Neural progenitor cell (in vitro differentiated cells): ENCODE measurements at regions not wholly inside any gene's neighbourhood (a gene's known extent, or its start where the extent isn't known, plus 50 kb on each side); places are given as distances from the start of the nearest gene placed in this dataset.
A peak's percentile ranks its signal among the peaks of the same experiment; 100 is the strongest.
"Not testable (repeated sequence)": the region's sequence is repeated elsewhere in the genome, so short reads cannot be mapped to it uniquely, and the experiment has no call there.

Experiments
- DNase-seq: peaks from one replicate; pipeline ENCODE4 v3.0.0-alpha.2; 2016; ENCODE audit warnings: low spot score
- H2AFZ ChIP-seq: fragments of 200-600 bp; sonication (generic); replicated peaks from 2 replicates; pipeline ENCODE4 v1.6.1; 2016; ENCODE audit warnings: antibody characterized with exemption
- H3F3A ChIP-seq: fragments of 200-600 bp; sonication (generic); 2 replicates; pipeline ENCODE4 v1.6.1; 2016; ENCODE audit warnings: antibody characterized with exemption, low read depth
- H3K27ac ChIP-seq: fragments of 200-600 bp; sonication (generic); 2 replicates; pipeline ENCODE4 v1.5.1; 2016; ENCODE audit warnings: mild to moderate bottlenecking
- H3K27me3 ChIP-seq: fragments of 200-600 bp; sonication (generic); 2 replicates; pipeline ENCODE4 v1.6.1; 2016; ENCODE audit warnings: mild to moderate bottlenecking, moderate library complexity
- H3K36me3 ChIP-seq: fragments of 200-600 bp; sonication (generic); 2 replicates; pipeline ENCODE4 v1.5.1; 2016
- H3K4me1 ChIP-seq: fragments of 200-600 bp; sonication (generic); 2 replicates; pipeline ENCODE4 v1.6.1; 2016; ENCODE audit warnings: mixed run types
- H3K4me2 ChIP-seq: fragments of 200-600 bp; sonication (generic); 2 replicates; pipeline ENCODE4 v1.6.1; 2016
- H3K4me3 ChIP-seq: fragments of 200-600 bp; sonication (generic); 2 replicates; pipeline ENCODE4 v1.5.1; 2016
- H3K79me2 ChIP-seq: fragments of 200-600 bp; sonication (generic); 2 replicates; pipeline ENCODE4 v1.6.1; 2016; ENCODE audit warnings: low read depth
- H3K9ac ChIP-seq: fragments of 200-600 bp; sonication (generic); 2 replicates; pipeline ENCODE4 v1.6.1; 2016
- H3K9me3 ChIP-seq: fragments of 200-600 bp; sonication (generic); 2 replicates; pipeline ENCODE4 v1.5.1; 2016; ENCODE audit warnings: low read depth
- H4K20me1 ChIP-seq: fragments of 200-600 bp; sonication (generic); 2 replicates; pipeline ENCODE4 v1.6.1; 2016; ENCODE audit warnings: low read depth
- H3K27ac Mint-ChIP-seq: 3 replicates; pipeline ENCODE4 v1.8.0; 2021; ENCODE audit warnings: mixed read lengths
- H3K27me3 Mint-ChIP-seq: 2 replicates; pipeline ENCODE4 v1.8.0; 2022; ENCODE audit warnings: low read depth, mild to moderate bottlenecking, inconsistent platforms, moderate library complexity, mixed read lengths; ENCODE audit not compliant: insufficient read depth
- H3K36me3 Mint-ChIP-seq: 3 replicates; pipeline ENCODE4 v1.8.0; 2021; ENCODE audit warnings: mixed read lengths
- H3K4me1 Mint-ChIP-seq: 3 replicates; pipeline ENCODE4 v1.8.0; 2021; ENCODE audit warnings: mixed read lengths
- H3K4me3 Mint-ChIP-seq: 3 replicates; pipeline ENCODE4 v1.8.0; 2021; ENCODE audit warnings: mild to moderate bottlenecking, moderate library complexity, mixed read lengths
- H3K9me3 Mint-ChIP-seq: 3 replicates; pipeline ENCODE4 v1.8.0; 2020; ENCODE audit warnings: mixed read lengths
- CTCF ChIP-seq: fragments of 200-600 bp; sonication (generic); IDR thresholded peaks from 2 replicates; pipeline ENCODE4 v1.5.1; 2017; ENCODE audit warnings: antibody characterized with exemption, mild to moderate bottlenecking
- EZH2 ChIP-seq: fragments of 200-600 bp; sonication (generic); IDR thresholded peaks from 2 replicates; pipeline ENCODE4 v1.6.1; 2017; ENCODE audit warnings: antibody characterized with exemption, mild to moderate bottlenecking, moderate library complexity
- EZH2phosphoT487 ChIP-seq: fragments of 200-600 bp; sonication (generic); IDR thresholded peaks from 2 replicates; pipeline ENCODE4 v1.6.1; 2017; ENCODE audit warnings: antibody characterized with exemption

- no peaks in the 10 kb centered on the region for H3K36me3 ChIP-seq
- H3K4me1 ChIP-seq = peaks cover 3% of the 10 kb centered on the region
- peaks cover 5% of the 10 kb centered on the region for H3K27me3 Mint-ChIP-seq
- peak overlapping the region; percentile 96 for H2AFZ ChIP-seq
- H3K36me3 Mint-ChIP-seq = no peaks in the 10 kb centered on the region
- no peak overlapping the region for H3K9ac ChIP-seq
- TF ChIP-seq EZH2phosphoT487 = no peak
- peak; percentile 28 for TF ChIP-seq EZH2
- peak; percentile 99 for TF ChIP-seq CTCF
- H3K79me2 ChIP-seq = no peaks in the 10 kb centered on the region
- H3K27ac Mint-ChIP-seq = peak overlapping the region; percentile 72
- DNase-seq = peak; percentile 87
- no peaks in the 10 kb centered on the region for H3K27me3 ChIP-seq
- peaks cover 7% of the 10 kb centered on the region for H3K9me3 Mint-ChIP-seq
- H3K4me3 ChIP-seq = peak overlapping the region; percentile 14
- no peaks in the 10 kb centered on the region for H3K9me3 ChIP-seq
- no peak overlapping the region for H3K27ac ChIP-seq
- no peaks in the 10 kb centered on the region for H3F3A ChIP-seq
- peak overlapping the region; percentile 57 for H3K4me2 ChIP-seq
- H3K4me3 Mint-ChIP-seq = no peak overlapping the region
- H3K4me1 Mint-ChIP-seq = peaks cover 22% of the 10 kb centered on the region
- H4K20me1 ChIP-seq = no peaks in the 10 kb centered on the region
Observed at GRCh38 chr12:42023733-42024494, 120.8 kb downstream of the GXYLT1 start.

- H3K36me3 ChIP-seq, DNase-seq, H3K79me2 ChIP-seq, H2AFZ ChIP-seq, H3K27me3 ChIP-seq, H3K4me2 ChIP-seq, H3K9ac ChIP-seq, H3K27ac Mint-ChIP-seq, H3K4me3 ChIP-seq, H3K9me3 ChIP-seq, H3K36me3 Mint-ChIP-seq, H3F3A ChIP-seq, H3K9me3 Mint-ChIP-seq, H3K4me1 ChIP-seq, H4K20me1 ChIP-seq, H3K27me3 Mint-ChIP-seq, H3K27ac ChIP-seq: not testable (repeated sequence)
- H3K4me1 Mint-ChIP-seq = peaks cover 22% of the 10 kb centered on the region
- H3K4me3 Mint-ChIP-seq = peak overlapping the region; percentile 38
Observed at GRCh38 chr12:42021937-42022336, 122.7 kb downstream of the GXYLT1 start.

- no peaks in the 10 kb centered on the region for H4K20me1 ChIP-seq
- no peaks in the 10 kb centered on the region for H3K36me3 ChIP-seq
- H3K9me3 Mint-ChIP-seq = peaks cover 7% of the 10 kb centered on the region
- DNase-seq = no peak
- H3K4me3 ChIP-seq = no peak overlapping the region
- H3K27me3 Mint-ChIP-seq = peaks cover 4% of the 10 kb centered on the region
- H3K4me1 Mint-ChIP-seq = peaks cover 22% of the 10 kb centered on the region
- no peaks in the 10 kb centered on the region for H3K27me3 ChIP-seq
- H3K27ac ChIP-seq = no peak overlapping the region
- TF ChIP-seq CTCF = no peak
- TF ChIP-seq EZH2 = no peak
- TF ChIP-seq EZH2phosphoT487 = no peak
- H3K36me3 Mint-ChIP-seq = no peaks in the 10 kb centered on the region
- H3F3A ChIP-seq = no peaks in the 10 kb centered on the region
- H3K4me3 Mint-ChIP-seq = no peak overlapping the region
- H2AFZ ChIP-seq = no peak overlapping the region
- H3K4me2 ChIP-seq = no peak overlapping the region
- no peak overlapping the region for H3K9ac ChIP-seq
- peaks cover 3% of the 10 kb centered on the region for H3K4me1 ChIP-seq
- no peaks in the 10 kb centered on the region for H3K9me3 ChIP-seq
- H3K79me2 ChIP-seq = no peaks in the 10 kb centered on the region
- no peak overlapping the region for H3K27ac Mint-ChIP-seq
Observed at GRCh38 chr12:42021469-42021868, 123.2 kb downstream of the GXYLT1 start.

GRCh38 chr12:42020226-42020625 lies 124.4 kb downstream of the GXYLT1 start:
- Mint-ChIP-seq H3K9me3 (peaks cover 7% of the 10 kb centered on the region), H3K27me3 (peaks cover 4% of the 10 kb centered on the region), H3K27ac (no peak overlapping the region), H3K36me3 (no peaks in the 10 kb centered on the region), H3K4me1 (peaks cover 27% of the 10 kb centered on the region), H3K4me3 (no peak overlapping the region)
- DNase-seq = no peak
- Histone ChIP-seq H3K79me2 (no peaks in the 10 kb centered on the region), H3K4me1 (peaks cover 8% of the 10 kb centered on the region), H4K20me1 (no peaks in the 10 kb centered on the region), H3K9me3 (no peaks in the 10 kb centered on the region), H3K4me3 (no peak overlapping the region), H3K27ac (no peak overlapping the region), H3F3A (peaks cover 2% of the 10 kb centered on the region), H2AFZ (no peak overlapping the region), H3K9ac (no peak overlapping the region), H3K27me3 (no peaks in the 10 kb centered on the region), H3K4me2 (no peak overlapping the region), H3K36me3 (no peaks in the 10 kb centered on the region)
- TF ChIP-seq CTCF = no peak
- TF ChIP-seq EZH2phosphoT487 = no peak
- TF ChIP-seq EZH2 = no peak
